Endometrial microvascular endothelial cells (primary cell): ENCODE measurements at regions not wholly inside any gene's neighbourhood (a gene's known extent, or its start where the extent isn't known, plus 50 kb on each side); places are given as distances from the start of the nearest gene placed in this dataset.

Experiments used
- in situ Hi-C: cut with HindIII; loops from 2 replicates; pipeline ENCODE4 v1.10.0; 2017; ENCODE audit warnings: low sequenced_read_pairs, low pct_unique_long_range_greater_than_20kb; ENCODE audit errors: inconsistent ontology term

- in situ Hi-C loops, result no loop called here
Measured at GRCh38 chr1:81590171-81590570, 210.6 kb upstream of the ADGRL2 start.

GRCh38 chr1:81588149-81588548 is 212.6 kb upstream of the ADGRL2 start:
- in situ Hi-C loops, result no loop called here

- in situ Hi-C loops, result no loop called here
Measured at GRCh38 chr1:81587426-81587825, 213.3 kb upstream of the ADGRL2 start.

GRCh38 chr1:81585371-81585770 is 215.4 kb upstream of the ADGRL2 start:
- in situ Hi-C loops, result no loop called here

- in situ Hi-C loops, result no loop called here
Measured at GRCh38 chr1:81584398-81584797, 216.3 kb upstream of the ADGRL2 start.

- in situ Hi-C loops, result no loop called here
Measured at GRCh38 chr1:81583878-81584277, 216.9 kb upstream of the ADGRL2 start.

- in situ Hi-C loops, result no loop called here
Measured at GRCh38 chr1:81582467-81582986, 218.2 kb upstream of the ADGRL2 start.

GRCh38 chr1:81578867-81579266 is 221.9 kb upstream of the ADGRL2 start:
- in situ Hi-C loops, result no loop called here

- in situ Hi-C loops, result no loop called here
Measured at GRCh38 chr1:81577004-81577697, 223.6 kb upstream of the ADGRL2 start.

GRCh38 chr1:81574408-81574807 is 226.3 kb upstream of the ADGRL2 start:
- in situ Hi-C loops, result no loop called here

GRCh38 chr1:81573458-81573857 is 227.3 kb upstream of the ADGRL2 start:
- in situ Hi-C loops, result no loop called here

GRCh38 chr1:81571946-81572345 is 228.8 kb upstream of the ADGRL2 start:
- in situ Hi-C loops, result no loop called here

- in situ Hi-C loops, result no loop called here
Measured at GRCh38 chr1:81569761-81570160, 231.0 kb upstream of the ADGRL2 start.

- in situ Hi-C loops, result no loop called here
Measured at GRCh38 chr1:81563632-81564031, 237.1 kb upstream of the ADGRL2 start.

GRCh38 chr1:81562934-81563333 is 237.8 kb upstream of the ADGRL2 start:
- in situ Hi-C loops, result no loop called here

GRCh38 chr1:81560629-81561028 is 240.1 kb upstream of the ADGRL2 start:
- in situ Hi-C loops, result no loop called here

GRCh38 chr1:81559662-81560350 is 240.9 kb upstream of the ADGRL2 start:
- in situ Hi-C loops, result loop anchor here (10.0 kb wide), 1 partner anchor 245 kb away; the partner anchor contains the start of gene ADGRL2

- in situ Hi-C loops, result loop anchor here (10.0 kb wide), 1 partner anchor 246 kb away; the partner anchor contains the start of gene ADGRL2
Measured at GRCh38 chr1:81558291-81559076, 242.2 kb upstream of the ADGRL2 start.

GRCh38 chr1:81556968-81557367 is 243.8 kb upstream of the ADGRL2 start:
- in situ Hi-C loops, result loop anchor here (10.0 kb wide), 1 partner anchor 248 kb away; the partner anchor contains the start of gene ADGRL2
